COLO668 (cell line): ENCODE measurements at regions not wholly inside any gene's neighbourhood (a gene's known extent, or its start where the extent isn't known, plus 50 kb on each side); places are given as distances from the start of the nearest gene placed in this dataset.

Experiments used
- DNase-seq: peaks from one replicate; lab custom pipeline; 2025; ENCODE audit not compliant: unreplicated experiment; lab: John Stamatoyannopoulos, UW

- DNase-seq, result no peak
Observed at GRCh38 chr2:106628377-106628776, 141.2 kb downstream of the CD8B2 start.

- no peak for DNase-seq
Observed at GRCh38 chr2:106629981-106630380, 142.8 kb downstream of the CD8B2 start.

- DNase-seq, result no peak
Observed at GRCh38 chr2:106631281-106631680, 144.1 kb downstream of the CD8B2 start.

GRCh38 chr2:106638043-106638442, 150.9 kb downstream of the CD8B2 start:
- DNase-seq, result no peak

GRCh38 chr2:106638580-106638979, 151.4 kb downstream of the CD8B2 start:
- DNase-seq, result no peak

- no peak for DNase-seq
Observed at GRCh38 chr2:106642679-106643078, 155.5 kb downstream of the CD8B2 start.

- DNase-seq, result no peak
Observed at GRCh38 chr2:106644623-106645022, 157.5 kb downstream of the CD8B2 start.

- no peak for DNase-seq
Observed at GRCh38 chr2:106646605-106647004, 159.4 kb downstream of the CD8B2 start.

- no peak for DNase-seq
Observed at GRCh38 chr2:106649306-106649705, 162.1 kb downstream of the CD8B2 start.

GRCh38 chr2:106653465-106653864, 166.3 kb downstream of the CD8B2 start:
- DNase-seq, result no peak

GRCh38 chr2:106658616-106659015, 171.5 kb downstream of the CD8B2 start:
- no peak for DNase-seq

GRCh38 chr2:106664669-106665068, 177.5 kb downstream of the CD8B2 start:
- no peak for DNase-seq

- DNase-seq, result no peak
Observed at GRCh38 chr2:106667478-106668070, 180.4 kb downstream of the CD8B2 start.

- DNase-seq, result no peak
Observed at GRCh38 chr2:106685180-106685897, 198.2 kb downstream of the CD8B2 start.

- DNase-seq, result no peak
Observed at GRCh38 chr2:106686814-106687213, 199.2 kb downstream of the ST6GAL2 start.

- no peak for DNase-seq
Observed at GRCh38 chr2:106694964-106695470, 190.9 kb downstream of the ST6GAL2 start.

- no peak for DNase-seq
Observed at GRCh38 chr2:106695919-106696318, 190.0 kb downstream of the ST6GAL2 start.

- DNase-seq, result no peak
Observed at GRCh38 chr2:106700616-106701015, 185.4 kb downstream of the ST6GAL2 start.

- no peak for DNase-seq
Observed at GRCh38 chr2:106701203-106702022, 184.6 kb downstream of the ST6GAL2 start.

- no peak for DNase-seq
Observed at GRCh38 chr2:106703161-106703560, 182.8 kb downstream of the ST6GAL2 start.

- DNase-seq, result no peak
Observed at GRCh38 chr2:106704798-106705197, 181.2 kb downstream of the ST6GAL2 start.

GRCh38 chr2:106705877-106706276, 180.1 kb downstream of the ST6GAL2 start:
- DNase-seq, result no peak
